ENCODE measurements at regions not wholly inside any gene's neighbourhood (a gene's known extent, or its start where the extent isn't known, plus 50 kb on each side); places are given as distances from the start of the nearest gene placed in this dataset.

GRCh38 chr10:130631142-130632096, 495.2 kb downstream of the GLRX3 start:
- Histone ChIP-seq H3K27me3 (ENCODE audit: control insufficient read depth, insufficient read depth, low read length) (no peaks in the 10 kb centered on the region), H3K27ac (ENCODE audit: low read length) (no peak overlapping the region), H3K4me3 (ENCODE audit: low read length) (no peak overlapping the region), H3K36me3 (ENCODE audit: control insufficient read depth, low read depth, low read length) (no peaks in the 10 kb centered on the region), H3K4me1 (ENCODE audit: control insufficient read depth, low read depth, low read length) (peaks cover 13% of the 10 kb centered on the region), H3K9ac (ENCODE audit: low read length) (no peak overlapping the region), H3K9me3 (ENCODE audit: control insufficient read depth, low read depth, low read length) (no peaks in the 10 kb centered on the region)

GRCh38 chr10:130634816-130635215, 498.6 kb downstream of the GLRX3 start:
- Histone ChIP-seq H3K9ac (ENCODE audit: low read length) (no peak overlapping the region), H3K4me1 (ENCODE audit: control insufficient read depth, low read depth, low read length) (peaks cover 24% of the 10 kb centered on the region), H3K27me3 (ENCODE audit: control insufficient read depth, insufficient read depth, low read length) (no peaks in the 10 kb centered on the region), H3K4me3 (ENCODE audit: low read length) (no peak overlapping the region), H3K27ac (ENCODE audit: low read length) (no peak overlapping the region), H3K9me3 (ENCODE audit: control insufficient read depth, low read depth, low read length) (no peaks in the 10 kb centered on the region), H3K36me3 (ENCODE audit: control insufficient read depth, low read depth, low read length) (no peaks in the 10 kb centered on the region)

GRCh38 chr10:130635528-130635927, 499.3 kb downstream of the GLRX3 start:
- H3K27ac ChIP-seq (ENCODE audit: low read length), result no peak overlapping the region
- H3K27me3 ChIP-seq (ENCODE audit: control insufficient read depth, insufficient read depth, low read length), result no peaks in the 10 kb centered on the region
- no peak overlapping the region for H3K9ac ChIP-seq (ENCODE audit: low read length)
- H3K4me3 ChIP-seq (ENCODE audit: low read length), result no peak overlapping the region
- H3K9me3 ChIP-seq (ENCODE audit: control insufficient read depth, low read depth, low read length), result no peaks in the 10 kb centered on the region
- peaks cover 24% of the 10 kb centered on the region for H3K4me1 ChIP-seq (ENCODE audit: control insufficient read depth, low read depth, low read length)
- H3K36me3 ChIP-seq (ENCODE audit: control insufficient read depth, low read depth, low read length), result no peaks in the 10 kb centered on the region

GRCh38 chr10:130636313-130636930, 500.2 kb downstream of the GLRX3 start:
- peaks cover 24% of the 10 kb centered on the region for H3K4me1 ChIP-seq (ENCODE audit: control insufficient read depth, low read depth, low read length)
- no peak overlapping the region for H3K4me3 ChIP-seq (ENCODE audit: low read length)
- no peaks in the 10 kb centered on the region for H3K9me3 ChIP-seq (ENCODE audit: control insufficient read depth, low read depth, low read length)
- no peak overlapping the region for H3K9ac ChIP-seq (ENCODE audit: low read length)
- no peak overlapping the region for H3K27ac ChIP-seq (ENCODE audit: low read length)
- H3K36me3 ChIP-seq (ENCODE audit: control insufficient read depth, low read depth, low read length), result no peaks in the 10 kb centered on the region
- H3K27me3 ChIP-seq (ENCODE audit: control insufficient read depth, insufficient read depth, low read length), result no peaks in the 10 kb centered on the region

- Histone ChIP-seq H3K36me3 (ENCODE audit: control insufficient read depth, low read depth, low read length) (no peaks in the 10 kb centered on the region), H3K27ac (ENCODE audit: low read length) (no peak overlapping the region), H3K9me3 (ENCODE audit: control insufficient read depth, low read depth, low read length) (no peaks in the 10 kb centered on the region), H3K4me3 (ENCODE audit: low read length) (no peak overlapping the region), H3K9ac (ENCODE audit: low read length) (no peak overlapping the region), H3K27me3 (ENCODE audit: control insufficient read depth, insufficient read depth, low read length) (no peaks in the 10 kb centered on the region), H3K4me1 (ENCODE audit: control insufficient read depth, low read depth, low read length) (peaks cover 24% of the 10 kb centered on the region)
These were observed 501.0 kb downstream of the GLRX3 start for GRCh38 chr10:130637089-130637676.

- Histone ChIP-seq H3K27ac (ENCODE audit: low read length) (no peak overlapping the region), H3K36me3 (ENCODE audit: control insufficient read depth, low read depth, low read length) (no peaks in the 10 kb centered on the region), H3K9ac (ENCODE audit: low read length) (no peak overlapping the region), H3K4me3 (ENCODE audit: low read length) (no peak overlapping the region), H3K27me3 (ENCODE audit: control insufficient read depth, insufficient read depth, low read length) (no peaks in the 10 kb centered on the region), H3K4me1 (ENCODE audit: control insufficient read depth, low read depth, low read length) (peaks cover 24% of the 10 kb centered on the region), H3K9me3 (ENCODE audit: control insufficient read depth, low read depth, low read length) (no peaks in the 10 kb centered on the region)
These were observed 502.8 kb downstream of the GLRX3 start for GRCh38 chr10:130638991-130639390.

- Histone ChIP-seq H3K4me1 (ENCODE audit: control insufficient read depth, low read depth, low read length) (peaks cover under 1% of the 10 kb centered on the region), H3K4me3 (ENCODE audit: low read length) (no peak overlapping the region), H3K36me3 (ENCODE audit: control insufficient read depth, low read depth, low read length) (no peaks in the 10 kb centered on the region), H3K9me3 (ENCODE audit: control insufficient read depth, low read depth, low read length) (no peaks in the 10 kb centered on the region), H3K27ac (ENCODE audit: low read length) (no peak overlapping the region), H3K9ac (ENCODE audit: low read length) (no peak overlapping the region), H3K27me3 (ENCODE audit: control insufficient read depth, insufficient read depth, low read length) (no peaks in the 10 kb centered on the region)
These were observed 506.7 kb downstream of the GLRX3 start for GRCh38 chr10:130642926-130643325.

GRCh38 chr10:130647341-130647740, 511.1 kb downstream of the GLRX3 start:
- Histone ChIP-seq H3K4me3 (ENCODE audit: low read length) (no peak overlapping the region), H3K9ac (ENCODE audit: low read length) (no peak overlapping the region), H3K27me3 (ENCODE audit: control insufficient read depth, insufficient read depth, low read length) (no peaks in the 10 kb centered on the region), H3K9me3 (ENCODE audit: control insufficient read depth, low read depth, low read length) (no peaks in the 10 kb centered on the region), H3K36me3 (ENCODE audit: control insufficient read depth, low read depth, low read length) (no peaks in the 10 kb centered on the region), H3K27ac (ENCODE audit: low read length) (no peak overlapping the region), H3K4me1 (ENCODE audit: control insufficient read depth, low read depth, low read length) (no peaks in the 10 kb centered on the region)

GRCh38 chr10:130648807-130649206, 512.6 kb downstream of the GLRX3 start:
- H3K27me3 ChIP-seq (ENCODE audit: control insufficient read depth, insufficient read depth, low read length), result no peaks in the 10 kb centered on the region
- H3K4me1 ChIP-seq (ENCODE audit: control insufficient read depth, low read depth, low read length), result no peaks in the 10 kb centered on the region
- H3K9ac ChIP-seq (ENCODE audit: low read length), result no peak overlapping the region
- H3K4me3 ChIP-seq (ENCODE audit: low read length), result no peak overlapping the region
- H3K27ac ChIP-seq (ENCODE audit: low read length), result no peak overlapping the region
- no peaks in the 10 kb centered on the region for H3K9me3 ChIP-seq (ENCODE audit: control insufficient read depth, low read depth, low read length)
- no peaks in the 10 kb centered on the region for H3K36me3 ChIP-seq (ENCODE audit: control insufficient read depth, low read depth, low read length)

GRCh38 chr10:130652544-130652943, 516.4 kb downstream of the GLRX3 start:
- Histone ChIP-seq H3K36me3 (ENCODE audit: control insufficient read depth, low read depth, low read length) (no peaks in the 10 kb centered on the region), H3K27me3 (ENCODE audit: control insufficient read depth, insufficient read depth, low read length) (no peaks in the 10 kb centered on the region), H3K9me3 (ENCODE audit: control insufficient read depth, low read depth, low read length) (no peaks in the 10 kb centered on the region), H3K9ac (ENCODE audit: low read length) (no peak overlapping the region), H3K27ac (ENCODE audit: low read length) (no peak overlapping the region), H3K4me3 (ENCODE audit: low read length) (no peak overlapping the region), H3K4me1 (ENCODE audit: control insufficient read depth, low read depth, low read length) (no peaks in the 10 kb centered on the region)

- no peaks in the 10 kb centered on the region for H3K36me3 ChIP-seq (ENCODE audit: control insufficient read depth, low read depth, low read length)
- H3K9ac ChIP-seq (ENCODE audit: low read length), result no peak overlapping the region
- H3K27me3 ChIP-seq (ENCODE audit: control insufficient read depth, insufficient read depth, low read length), result no peaks in the 10 kb centered on the region
- H3K9me3 ChIP-seq (ENCODE audit: control insufficient read depth, low read depth, low read length), result no peaks in the 10 kb centered on the region
- H3K27ac ChIP-seq (ENCODE audit: low read length), result no peak overlapping the region
- no peaks in the 10 kb centered on the region for H3K4me1 ChIP-seq (ENCODE audit: control insufficient read depth, low read depth, low read length)
- H3K4me3 ChIP-seq (ENCODE audit: low read length), result no peak overlapping the region
These were observed 516.9 kb downstream of the GLRX3 start for GRCh38 chr10:130652964-130653578.

Measured in iPS-18a (cell line).